HFFc6 (cell line): ENCODE measurements at regions not wholly inside any gene's neighbourhood (a gene's known extent, or its start where the extent isn't known, plus 50 kb on each side); places are given as distances from the start of the nearest gene placed in this dataset.
"Not testable (repeated sequence)": the region's sequence is repeated elsewhere in the genome, so short reads cannot be mapped to it uniquely, and the experiment has no call there.

Experiments
- DNase-seq: peaks from one replicate; pipeline ENCODE4 v3.0.0-alpha.2; 2018
- H3K27ac Mint-ChIP-seq: 2 replicates; pipeline ENCODE4 v1.8.0; 2020; ENCODE audit warnings: mild to moderate bottlenecking, mixed read lengths
- H3K27me3 Mint-ChIP-seq: 2 replicates; pipeline ENCODE4 v1.8.0; 2021; ENCODE audit warnings: mild to moderate bottlenecking, moderate library complexity, mixed read lengths; ENCODE audit not compliant: insufficient read depth
- H3K36me3 Mint-ChIP-seq: 2 replicates; pipeline ENCODE4 v1.8.0; 2021; ENCODE audit warnings: low read depth, mixed read lengths
- H3K4me1 Mint-ChIP-seq: 2 replicates; pipeline ENCODE4 v1.8.0; 2020; ENCODE audit warnings: low read depth, mixed read lengths
- H3K4me3 Mint-ChIP-seq: 2 replicates; pipeline ENCODE4 v1.8.0; 2020; ENCODE audit warnings: mild to moderate bottlenecking, moderate library complexity, mixed read lengths
- H3K9me3 Mint-ChIP-seq: 2 replicates; pipeline ENCODE4 v1.8.0; 2020; ENCODE audit warnings: mild to moderate bottlenecking, mixed read lengths
- CTCF ChIP-seq: fragments of 200-600 bp; sonication (generic); IDR thresholded peaks from 2 replicates; pipeline ENCODE4 v1.5.0; 2021; ENCODE audit warnings: antibody characterized with exemption, mild to moderate bottlenecking

DNA sequence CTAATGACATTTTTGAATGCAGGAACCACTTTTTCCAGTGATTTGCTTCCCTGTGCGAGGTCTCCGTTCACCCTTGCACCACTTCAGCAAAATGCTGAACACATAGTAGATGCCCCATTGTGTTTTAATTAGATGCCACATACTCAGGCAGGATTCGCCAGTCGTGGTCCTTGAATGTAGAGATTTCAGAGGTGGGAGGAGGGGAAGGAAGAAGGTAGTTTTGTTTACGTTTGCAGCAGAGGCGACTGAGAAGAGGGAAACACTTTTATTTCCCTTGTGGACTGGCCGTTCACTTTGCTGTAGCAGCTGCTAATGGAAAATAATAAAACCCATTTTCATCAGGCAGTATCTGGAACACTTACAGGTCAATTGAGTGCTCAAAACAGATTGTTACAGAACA lies 262.8 kb upstream of the TBL1XR1 start:
- no peak overlapping the region for H3K4me3 Mint-ChIP-seq
- H3K9me3 Mint-ChIP-seq = no peaks in the 10 kb centered on the region
- no peak overlapping the region for H3K27ac Mint-ChIP-seq
- H3K27me3 Mint-ChIP-seq = no peaks in the 10 kb centered on the region
- no peaks in the 10 kb centered on the region for H3K36me3 Mint-ChIP-seq
- no peak for TF ChIP-seq CTCF
- peaks cover 26% of the 10 kb centered on the region for H3K4me1 Mint-ChIP-seq
- DNase-seq = no peak

DNA sequence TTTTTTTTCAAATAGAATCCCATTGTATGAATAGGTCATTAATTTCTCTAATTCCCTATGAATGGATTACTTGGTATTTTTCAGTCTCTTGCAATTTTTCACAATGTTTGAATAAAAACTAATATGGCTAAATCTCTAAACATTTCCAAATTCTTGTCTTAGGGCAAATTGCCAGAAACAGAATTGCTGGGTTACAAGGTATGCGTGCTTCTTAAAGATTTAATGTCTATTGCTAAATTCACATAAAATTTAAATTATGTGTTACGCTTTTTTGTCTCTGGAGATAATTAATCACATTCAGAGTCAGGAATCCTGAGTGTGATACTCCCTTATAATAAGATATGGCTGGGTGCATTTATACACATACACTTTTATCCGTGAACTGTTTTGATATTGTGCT lies 264.5 kb upstream of the TBL1XR1 start:
- Mint-ChIP-seq H3K36me3 (no peaks in the 10 kb centered on the region), H3K27ac (no peak overlapping the region), H3K4me3 (no peak overlapping the region), H3K9me3 (no peaks in the 10 kb centered on the region), H3K4me1 (peaks cover 42% of the 10 kb centered on the region), H3K27me3 (no peaks in the 10 kb centered on the region)
- DNase-seq = no peak
- no peak for TF ChIP-seq CTCF

- H3K27me3 Mint-ChIP-seq, DNase-seq, H3K36me3 Mint-ChIP-seq, H3K9me3 Mint-ChIP-seq: not testable (repeated sequence)
- Mint-ChIP-seq H3K4me1 (peaks cover 55% of the 10 kb centered on the region), H3K27ac (peak overlapping the region; percentile 78), H3K4me3 (peak overlapping the region; percentile 32)
These were observed 266.1 kb upstream of the TBL1XR1 start for GRCh38 chr3:177463341-177463740.

GRCh38 chr3:177463863-177464262 lies 266.6 kb upstream of the TBL1XR1 start:
- Mint-ChIP-seq H3K27me3 (peaks cover 1% of the 10 kb centered on the region; the same call in 1 of the 2 replicates), H3K4me3 (peak overlapping the region; percentile 32; the same call in 1 of the 2 replicates), H3K9me3 (no peaks in the 10 kb centered on the region), H3K27ac (peak overlapping the region; percentile 78), H3K4me1 (peaks cover 60% of the 10 kb centered on the region), H3K36me3 (no peaks in the 10 kb centered on the region)
- TF ChIP-seq CTCF = no peak
- peak; percentile 59 for DNase-seq

DNA sequence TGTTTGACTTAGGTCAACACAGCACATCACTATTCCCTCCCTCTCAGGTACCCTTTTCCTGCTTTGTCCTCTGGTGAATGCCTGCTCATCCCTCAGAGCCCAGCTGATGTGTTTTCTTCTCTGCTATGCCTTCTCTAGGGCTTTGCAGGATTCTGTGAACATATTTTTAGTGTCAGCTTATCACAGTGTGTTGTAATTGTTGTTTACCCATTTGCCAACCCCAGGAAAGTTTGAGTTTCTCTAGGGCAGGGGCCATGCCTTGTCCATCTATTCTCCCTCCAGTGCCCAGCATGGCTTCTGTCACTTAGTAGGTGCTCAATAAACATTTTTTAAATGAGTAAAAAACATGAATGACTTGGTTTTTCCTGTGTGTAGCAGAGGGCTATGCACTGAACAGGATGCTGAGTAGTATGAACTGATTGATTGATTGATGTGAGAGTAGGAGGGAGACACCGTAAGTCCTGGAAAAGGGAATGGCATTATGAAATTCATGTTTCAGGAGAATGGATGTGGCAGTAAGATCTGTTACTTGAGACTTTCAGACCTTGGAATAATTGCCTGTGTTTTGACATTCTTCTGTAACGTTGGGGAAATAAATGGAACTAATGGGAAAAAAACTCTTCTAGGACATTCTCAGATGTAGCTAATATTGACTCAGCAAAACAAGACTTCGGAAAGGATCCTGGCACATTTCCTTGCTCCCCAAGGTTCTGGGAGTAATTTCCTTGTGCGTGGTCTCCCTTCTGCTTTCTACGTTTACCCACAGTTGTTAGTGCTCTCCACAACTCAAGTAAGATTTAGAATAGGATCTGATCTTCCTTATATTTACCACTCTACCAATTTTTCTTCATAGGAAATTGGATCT lies 267.3 kb upstream of the TBL1XR1 start:
- Mint-ChIP-seq H3K4me3 (peak overlapping the region; percentile 32), H3K36me3 (no peaks in the 10 kb centered on the region), H3K27me3 (peaks cover 1% of the 10 kb centered on the region; the same call in 1 of the 2 replicates), H3K9me3 (no peaks in the 10 kb centered on the region), H3K27ac (peak overlapping the region; percentile 78), H3K4me1 (peaks cover 68% of the 10 kb centered on the region)
- no peak for TF ChIP-seq CTCF
- no peak for DNase-seq

DNA sequence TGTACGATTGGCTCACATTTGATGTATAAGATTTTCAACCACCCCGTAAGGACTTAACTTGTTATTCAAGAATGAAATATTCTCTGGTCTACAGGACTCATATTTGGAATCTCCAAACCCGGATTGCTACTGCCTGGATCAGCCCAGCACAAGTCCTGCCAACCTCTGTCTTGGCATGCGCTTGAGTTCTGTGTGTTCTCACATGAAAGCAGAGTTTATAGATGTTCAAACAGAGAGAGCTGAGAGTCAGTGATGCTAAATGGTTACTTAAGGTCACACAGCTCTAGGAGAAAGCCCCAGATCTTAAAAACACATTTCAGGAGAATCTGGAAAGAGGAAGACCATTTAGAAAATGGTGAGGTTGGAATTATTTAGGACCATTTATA lies 268.0 kb upstream of the TBL1XR1 start:
- Mint-ChIP-seq H3K27ac (no peak overlapping the region), H3K4me1 (peaks cover 74% of the 10 kb centered on the region), H3K36me3 (no peaks in the 10 kb centered on the region), H3K27me3 (peaks cover 1% of the 10 kb centered on the region; the same call in 1 of the 2 replicates), H3K4me3 (no peak overlapping the region), H3K9me3 (no peaks in the 10 kb centered on the region)
- TF ChIP-seq CTCF = no peak
- no peak for DNase-seq
